Endothelial cell of umbilical vein (primary cell): ENCODE measurements at regions not wholly inside any gene's neighbourhood (a gene's known extent, or its start where the extent isn't known, plus 50 kb on each side); places are given as distances from the start of the nearest gene placed in this dataset.

ENCODE experiments used
- BruUV-seq: library from RNA; stranded (reverse); fragments of 400-500 nt; replicated peaks from 2 replicates; lab custom pipeline; 2021; lab: Mats Ljungman, UMichigan
- CTCF ChIA-PET: fragments of 300-600, 350-600 bp; sonication (Branson Sonifier 250); formaldehyde crosslinking; loops from one replicate; lab custom pipeline; 2021; ENCODE audit warnings: antibody characterized with exemption, inconsistent platforms; lab: Charles Lee
- POLR2A ChIA-PET: fragments of 300-600, 350-600 bp; sonication (Branson Sonifier 250); formaldehyde crosslinking; loops from one replicate; lab custom pipeline; 2021; ENCODE audit warnings: antibody characterized with exemption, inconsistent platforms; lab: Charles Lee
- DNase-seq: peaks from one replicate; pipeline ENCODE4 v3.0.0-alpha.2; 2011; ENCODE audit warnings: low read depth, low spot score
- FAIRE-seq: peaks from 2 replicates; lab custom pipeline; 2011; peaks lifted over from hg19 to GRCh38; lab: Jason Lieb, UNC
- H2AFZ ChIP-seq: 2 replicates; pipeline ENCODE4 v1.6.0; 2012; ENCODE audit warnings: low read depth, low read length, control low read depth, inconsistent platforms
- H3K27ac ChIP-seq: 2 replicates; pipeline ENCODE4 v1.5.1; 2011; ENCODE audit warnings: low read depth, mild to moderate bottlenecking, control low read depth, low read length, moderate library complexity; ENCODE audit not compliant: insufficient read depth
- H3K27me3 ChIP-seq, 2 experiments: 2 replicates each; pipeline versions ENCODE4 v1.6.0 to v1.6.1; 2011; ENCODE audit warnings: low read length in 2 of 2, mixed read lengths in 1 of 2; ENCODE audit not compliant: control insufficient read depth in 2 of 2, insufficient read depth in 2 of 2
- H3K36me3 ChIP-seq, 2 experiments: 2 replicates in 1 of 2; 3 replicates in 1 of 2; pipeline ENCODE4 v1.5.1; 2011; ENCODE audit warnings: low read length in 2 of 2, mild to moderate bottlenecking in 1 of 2, moderate library complexity in 1 of 2; ENCODE audit not compliant: control insufficient read depth in 2 of 2, insufficient read depth in 2 of 2; ENCODE audit errors: extremely low read depth in 1 of 2
- H3K4me1 ChIP-seq: 3 replicates; pipeline ENCODE4 v1.5.1; 2011; ENCODE audit warnings: mild to moderate bottlenecking, low read length; ENCODE audit not compliant: control insufficient read depth, insufficient read depth; ENCODE audit errors: extremely low read depth
- H3K4me2 ChIP-seq: 2 replicates; pipeline ENCODE4 v1.6.1; 2011; ENCODE audit warnings: low read length, control low read depth, mixed read lengths; ENCODE audit not compliant: insufficient read depth
- H3K4me3 ChIP-seq, 3 experiments: fragments of 200-600 bp in 1 of 3; sonication (generic), shearing (Covaris generic) in 1 of 3; replicated peaks in 1 of 3; 2 replicates each; pipeline ENCODE4 v1.5.1; 2011 to 2016; ENCODE audit warnings: control low read depth in 3 of 3, low read length in 3 of 3, mild to moderate bottlenecking in 2 of 3, inconsistent platforms in 1 of 3, low read depth in 1 of 3, moderate library complexity in 1 of 3; ENCODE audit not compliant: insufficient read depth in 1 of 3
- H3K79me2 ChIP-seq: 2 replicates; pipeline ENCODE4 v1.6.0; 2012; ENCODE audit warnings: low read length, inconsistent platforms; ENCODE audit not compliant: control insufficient read depth, insufficient read depth
- H3K9ac ChIP-seq: replicated peaks from 2 replicates; pipeline ENCODE3; 2011; ENCODE audit warnings: low read length, control low read depth; ENCODE audit not compliant: insufficient read depth; ENCODE audit errors: extremely low read depth
- H3K9me1 ChIP-seq: replicated peaks from 3 replicates; pipeline ENCODE4 v1.6.0; 2011; ENCODE audit warnings: mild to moderate bottlenecking, low read length; ENCODE audit not compliant: control insufficient read depth, insufficient read depth; ENCODE audit errors: extremely low read depth
- H3K9me3 ChIP-seq: replicated peaks from 2 replicates; pipeline ENCODE4 v1.5.1; 2012; ENCODE audit warnings: low read length, inconsistent platforms; ENCODE audit not compliant: control insufficient read depth, insufficient read depth
- H4K20me1 ChIP-seq: replicated peaks from 2 replicates; pipeline ENCODE3; 2011; ENCODE audit warnings: mild to moderate bottlenecking, low read length; ENCODE audit not compliant: control insufficient read depth, insufficient read depth; ENCODE audit errors: extremely low read depth
- EZH2 ChIP-seq: IDR thresholded peaks from 2 replicates; pipeline ENCODE4 v1.6.1; 2012; ENCODE audit warnings: borderline replicate concordance, low read depth, mild to moderate bottlenecking, moderate library complexity, low read length, inconsistent platforms; ENCODE audit not compliant: severe bottlenecking
- FOS ChIP-seq: IDR thresholded peaks from 2 replicates; pipeline ENCODE4 v1.6.1; 2011; ENCODE audit warnings: mild to moderate bottlenecking, low read length, moderate library complexity, borderline replicate concordance; ENCODE audit not compliant: insufficient read depth
- GATA2 ChIP-seq: IDR thresholded peaks from 2 replicates; pipeline ENCODE4 v1.7.0; 2011; ENCODE audit warnings: low read depth, mild to moderate bottlenecking, moderate library complexity, mixed read lengths, low read length; ENCODE audit not compliant: insufficient read length, insufficient read depth
- JUN ChIP-seq: IDR thresholded peaks from 2 replicates; pipeline ENCODE4 v1.6.1; 2011; ENCODE audit warnings: borderline replicate concordance, low read depth; ENCODE audit not compliant: insufficient read length, insufficient read depth
- MYC ChIP-seq: IDR thresholded peaks from one replicate; pipeline ENCODE4 v1.6.1; 2011; ENCODE audit warnings: mild to moderate bottlenecking, low read depth, low read length
- POLR2A ChIP-seq: IDR thresholded peaks from 2 replicates; pipeline ENCODE4 v1.6.1; 2012; ENCODE audit warnings: low read depth, mild to moderate bottlenecking, control low read depth, low read length
- POLR2AphosphoS5 ChIP-seq: IDR thresholded peaks from 2 replicates; pipeline ENCODE4 v1.6.1; 2012; ENCODE audit warnings: low read depth, mild to moderate bottlenecking, control low read depth, low read length, moderate library complexity; ENCODE audit not compliant: insufficient read depth
- dilution Hi-C: fragments of 300-500 bp; cut with MboI; formaldehyde crosslinking; loops from one replicate; pipeline ENCODE4 v1.15.0; 2019; ENCODE audit warnings: low sequenced_read_pairs; ENCODE audit not compliant: extremely low pct_ligation_motif_present
- intact Hi-C: fragments of 100-400 bp; cut with micrococcal nuclease; formaldehyde crosslinking; loops from one replicate; pipeline ENCODE4 v1.10.0; 2022
- TF ChIP-seq, protein P1 (sequence below), 2 donors: IDR thresholded peaks; 1 replicate in 1 of 2; 2 replicates in 1 of 2; pipeline ENCODE4 v1.5.1; 2011; ENCODE audit warnings: low read length in 2 of 2, mild to moderate bottlenecking in 2 of 2, moderate library complexity in 2 of 2, control low read depth in 1 of 2, inconsistent platforms in 1 of 2, low read depth in 1 of 2; ENCODE audit not compliant: insufficient read depth in 1 of 2; ENCODE audit errors: extremely low read depth in 1 of 2
- TF ChIP-seq, protein P2 (sequence below): IDR thresholded peaks from 2 replicates; pipeline ENCODE4 v1.6.1; 2011; ENCODE audit not compliant: insufficient read depth, insufficient read length

DNA sequence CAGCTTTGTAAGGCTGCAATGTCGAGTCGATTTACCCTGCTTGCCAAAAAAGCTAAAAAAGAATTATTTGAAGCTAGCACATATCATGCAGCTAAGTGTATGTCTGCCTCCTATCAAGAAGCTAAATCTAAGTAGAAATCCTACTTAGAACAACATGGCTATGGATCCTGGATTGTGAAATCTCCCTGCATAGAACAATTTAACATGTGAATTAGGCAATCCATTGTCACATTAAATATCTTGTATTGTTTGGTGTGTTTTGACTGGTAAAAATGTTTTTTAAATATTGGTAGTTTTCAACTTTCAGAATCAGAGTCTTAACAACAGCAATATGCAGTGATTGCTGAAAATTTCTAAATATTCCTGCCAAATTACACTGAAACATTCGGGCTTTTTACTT lies 73.3 kb downstream of the SKIDA1 start:
- H3K4me3 ChIP-seq = no peak overlapping the region
- FAIRE-seq = no peak
- no TSS peak for BruUV-seq
- no peak overlapping the region for H3K4me2 ChIP-seq
- ChIA-PET CTCF (interaction anchor here (1.7 kb wide), 1 partner anchor 12 kb away, joined by 4 read pairs; no protein-coding TSS in a partner anchor), POLR2A (interaction anchor here (0.6 kb wide), 1 partner anchor 42 kb away, joined by 4 read pairs; no protein-coding TSS in a partner anchor)
- dilution Hi-C loops (no loop called here), intact Hi-C loops (no loop called here)
- no peak for TF ChIP-seq FOS
- TF ChIP-seq, protein P1, sequence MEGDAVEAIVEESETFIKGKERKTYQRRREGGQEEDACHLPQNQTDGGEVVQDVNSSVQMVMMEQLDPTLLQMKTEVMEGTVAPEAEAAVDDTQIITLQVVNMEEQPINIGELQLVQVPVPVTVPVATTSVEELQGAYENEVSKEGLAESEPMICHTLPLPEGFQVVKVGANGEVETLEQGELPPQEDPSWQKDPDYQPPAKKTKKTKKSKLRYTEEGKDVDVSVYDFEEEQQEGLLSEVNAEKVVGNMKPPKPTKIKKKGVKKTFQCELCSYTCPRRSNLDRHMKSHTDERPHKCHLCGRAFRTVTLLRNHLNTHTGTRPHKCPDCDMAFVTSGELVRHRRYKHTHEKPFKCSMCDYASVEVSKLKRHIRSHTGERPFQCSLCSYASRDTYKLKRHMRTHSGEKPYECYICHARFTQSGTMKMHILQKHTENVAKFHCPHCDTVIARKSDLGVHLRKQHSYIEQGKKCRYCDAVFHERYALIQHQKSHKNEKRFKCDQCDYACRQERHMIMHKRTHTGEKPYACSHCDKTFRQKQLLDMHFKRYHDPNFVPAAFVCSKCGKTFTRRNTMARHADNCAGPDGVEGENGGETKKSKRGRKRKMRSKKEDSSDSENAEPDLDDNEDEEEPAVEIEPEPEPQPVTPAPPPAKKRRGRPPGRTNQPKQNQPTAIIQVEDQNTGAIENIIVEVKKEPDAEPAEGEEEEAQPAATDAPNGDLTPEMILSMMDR (IDR thresholded peaks at IDR 0.05; ENCODE audit: extremely low read depth in 1 of 2, insufficient read depth in 1 of 2, low read depth in 1 of 2, low read length in 2 of 2) = no peak
- no peak for TF ChIP-seq POLR2AphosphoS5
- TF ChIP-seq POLR2A = no peak
- TF ChIP-seq MYC = no peak
- no peak for TF ChIP-seq JUN
- TF ChIP-seq EZH2 = no peak
- no peak for TF ChIP-seq GATA2
- TF ChIP-seq, protein P2, sequence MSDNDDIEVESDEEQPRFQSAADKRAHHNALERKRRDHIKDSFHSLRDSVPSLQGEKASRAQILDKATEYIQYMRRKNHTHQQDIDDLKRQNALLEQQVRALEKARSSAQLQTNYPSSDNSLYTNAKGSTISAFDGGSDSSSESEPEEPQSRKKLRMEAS = no peak
- no peaks in the 10 kb centered on the region for H4K20me1 ChIP-seq
- no peaks in the 10 kb centered on the region for H3K79me2 ChIP-seq
- H3K9me1 ChIP-seq = no peaks in the 10 kb centered on the region
- no peak overlapping the region for H3K27ac ChIP-seq
- no peak overlapping the region for H3K9ac ChIP-seq
- no peaks in the 10 kb centered on the region for H3K9me3 ChIP-seq
- peaks cover 2 to 6% of the 10 kb centered on the region in 2 experiments for H3K27me3 ChIP-seq
- no peaks in the 10 kb centered on the region for H3K36me3 ChIP-seq
- H2AFZ ChIP-seq = no peak overlapping the region
- DNase-seq = no peak
- H3K4me1 ChIP-seq = no peaks in the 10 kb centered on the region
